Transverse colon (tissue), 3 donors: ENCODE measurements at regions not wholly inside any gene's neighbourhood (a gene's known extent, or its start where the extent isn't known, plus 50 kb on each side); places are given as distances from the start of the nearest gene placed in this dataset.

Experiments used
- CTCF ChIP-seq, 5 experiments: fragments of 200-600 bp in 3 of 5; fragments of 450-650 bp in 2 of 5; sonication (generic) in 3 of 5; IDR thresholded peaks; 1 replicate in 2 of 5; 2 replicates in 3 of 5; pipeline ENCODE4 v1.5.1; 2016 to 2017; ENCODE audit warnings: antibody characterized with exemption in 5 of 5, inconsistent platforms in 3 of 5, mild to moderate bottlenecking in 2 of 5, moderate library complexity in 1 of 5
- EP300 ChIP-seq: sonication (generic); formaldehyde crosslinking; IDR thresholded peaks from one replicate; pipeline ENCODE4 v1.6.1; 2017; ENCODE audit warnings: antibody characterized with exemption, low read depth
- POLR2A ChIP-seq: fragments of 450-650 bp; IDR thresholded peaks from one replicate; pipeline ENCODE4 v1.6.1; 2016; ENCODE audit warnings: antibody characterized with exemption, mild to moderate bottlenecking, moderate library complexity

- TF ChIP-seq POLR2A: no peak
- TF ChIP-seq CTCF (IDR thresholded peaks at IDR 0.05): no peak
- TF ChIP-seq EP300: no peak
These were observed 491.5 kb downstream of the IRX1 start for GRCh38 chr5:4087110-4087509.
